HEK293 (cell line): ENCODE measurements at regions not wholly inside any gene's neighbourhood (a gene's known extent, or its start where the extent isn't known, plus 50 kb on each side); places are given as distances from the start of the nearest gene placed in this dataset.

ENCODE experiments used
- CTCF ChIA-PET: fragments of 350-600 bp; formaldehyde crosslinking; extraction: SDS; loops from one replicate; lab custom pipeline; 2021; ENCODE audit warnings: antibody characterized with exemption; lab: Yijun Ruan, JAX
- POLR2A ChIA-PET: fragments of 300-600 bp; formaldehyde crosslinking; extraction: SDS; loops from one replicate; lab custom pipeline; 2020; ENCODE audit warnings: antibody characterized with exemption, inconsistent platforms; lab: Yijun Ruan, JAX
- H3K27ac ChIP-seq: fragments of 200-500 bp; sonication (Bioruptor generic); 2 replicates; pipeline ENCODE4 v1.5.1; 2014; ENCODE audit warnings: low read depth, low read length, control low read depth, inconsistent platforms; ENCODE audit errors: extremely low read depth
- H3K36me3 ChIP-seq, 2 experiments: fragments of 200-500 bp in 1 of 2; sonication (Bioruptor generic) in 1 of 2; 1 replicate in 1 of 2; 2 replicates in 1 of 2; pipeline ENCODE4 v1.5.1; 2014 to 2017; ENCODE audit warnings: inconsistent platforms in 2 of 2, low read length in 2 of 2; ENCODE audit not compliant: control insufficient read depth in 2 of 2, insufficient read depth in 1 of 2
- H3K4me1 ChIP-seq: fragments of 200-500 bp; sonication (Bioruptor generic); 2 replicates; pipeline ENCODE4 v1.5.1; 2014; ENCODE audit warnings: mild to moderate bottlenecking, low read length, inconsistent platforms; ENCODE audit not compliant: control insufficient read depth, insufficient read depth
- H3K4me3 ChIP-seq: 2 replicates; pipeline ENCODE4 v1.5.1; 2011; ENCODE audit warnings: low read depth, mild to moderate bottlenecking, control low read depth, low read length, moderate library complexity
- H3K9me3 ChIP-seq: fragments of 200-500 bp; sonication (Bioruptor generic); 2 replicates; pipeline ENCODE4 v1.5.1; 2014; ENCODE audit warnings: low read depth, low read length, inconsistent platforms; ENCODE audit not compliant: control insufficient read depth, insufficient read depth
- BCL11A ChIP-seq: fragments of 450-650 bp; formaldehyde crosslinking; IDR thresholded peaks from 2 replicates; pipeline ENCODE4 v1.5.1; 2016; ENCODE audit warnings: low read depth, missing biosample characterization, missing genetic modification characterization
- ELK4 ChIP-seq: IDR thresholded peaks from 2 replicates; pipeline ENCODE4 v1.6.1; 2011; ENCODE audit warnings: mild to moderate bottlenecking, low read depth, low read length, borderline replicate concordance
- HOXC10 ChIP-seq: sonication (generic); formaldehyde crosslinking; IDR thresholded peaks from 2 replicates; pipeline ENCODE4 v1.8.1; 2023; ENCODE audit warnings: mild to moderate bottlenecking, missing genetic modification reagents
- KLF16 ChIP-seq: fragments of 450-650 bp; formaldehyde crosslinking; IDR thresholded peaks from 2 replicates; pipeline ENCODE4 v1.5.1; 2017; ENCODE audit warnings: missing biosample characterization, missing genetic modification characterization
- OSR2 ChIP-seq: fragments of 450-650 bp; formaldehyde crosslinking; IDR thresholded peaks from 2 replicates; pipeline ENCODE4 v1.5.1; 2016; ENCODE audit warnings: missing biosample characterization, missing genetic modification characterization
- PRDM6 ChIP-seq: fragments of 450-650 bp; formaldehyde crosslinking; IDR thresholded peaks from 2 replicates; pipeline ENCODE4 v1.5.1; 2017; ENCODE audit warnings: missing biosample characterization, missing genetic modification characterization
- RBAK ChIP-seq: fragments of 450-650 bp; formaldehyde crosslinking; IDR thresholded peaks from 2 replicates; pipeline ENCODE4 v1.5.1; 2016; ENCODE audit warnings: missing biosample characterization, missing genetic modification characterization
- SCRT2 ChIP-seq: fragments of 450-650 bp; formaldehyde crosslinking; IDR thresholded peaks from 2 replicates; pipeline ENCODE4 v1.5.1; 2016; ENCODE audit warnings: missing biosample characterization, missing genetic modification characterization
- SP7 ChIP-seq: fragments of 450-650 bp; formaldehyde crosslinking; IDR thresholded peaks from 2 replicates; pipeline ENCODE4 v1.5.1; 2016; ENCODE audit warnings: missing biosample characterization, missing genetic modification characterization
- ZBTB11 ChIP-seq: fragments of 450-650 bp; formaldehyde crosslinking; conservative IDR thresholded peaks from 2 replicates; pipeline ENCODE4 v1.5.1; 2016; ENCODE audit warnings: low read depth, missing biosample characterization, missing genetic modification characterization
- ZBTB21 ChIP-seq: fragments of 450-650 bp; formaldehyde crosslinking; IDR thresholded peaks from 2 replicates; pipeline ENCODE4 v1.5.1; 2017; ENCODE audit warnings: missing biosample characterization, missing genetic modification characterization
- ZBTB48 ChIP-seq: fragments of 450-650 bp; formaldehyde crosslinking; IDR thresholded peaks from 2 replicates; pipeline ENCODE4 v1.5.1; 2016; ENCODE audit warnings: missing biosample characterization, missing genetic modification characterization
- ZIC2 ChIP-seq: fragments of 450-650 bp; formaldehyde crosslinking; IDR thresholded peaks from 2 replicates; pipeline ENCODE4 v1.5.1; 2016; ENCODE audit warnings: missing biosample characterization, missing genetic modification characterization
- ZNF175 ChIP-seq: fragments of 450-650 bp; formaldehyde crosslinking; IDR thresholded peaks from 2 replicates; pipeline ENCODE4 v1.5.1; 2016; ENCODE audit warnings: missing biosample characterization, missing genetic modification characterization
- ZNF223 ChIP-seq: fragments of 450-650 bp; formaldehyde crosslinking; IDR thresholded peaks from 2 replicates; pipeline ENCODE4 v1.5.1; 2016; ENCODE audit warnings: missing biosample characterization, missing genetic modification characterization
- ZNF248 ChIP-seq: fragments of 450-650 bp; formaldehyde crosslinking; IDR thresholded peaks from 2 replicates; pipeline ENCODE4 v1.5.1; 2017; ENCODE audit warnings: missing biosample characterization, missing genetic modification characterization
- ZNF292 ChIP-seq: fragments of 450-650 bp; formaldehyde crosslinking; IDR thresholded peaks from 2 replicates; pipeline ENCODE4 v1.5.1; 2016; ENCODE audit warnings: low read depth, missing biosample characterization, missing genetic modification characterization, borderline replicate concordance
- ZNF302 ChIP-seq: fragments of 450-650 bp; formaldehyde crosslinking; IDR thresholded peaks from 2 replicates; pipeline ENCODE4 v1.5.1; 2016; ENCODE audit warnings: missing biosample characterization, missing genetic modification characterization, low read depth
- ZNF350 ChIP-seq: fragments of 450-650 bp; formaldehyde crosslinking; IDR thresholded peaks from 2 replicates; pipeline ENCODE4 v1.5.0; 2017; ENCODE audit warnings: missing biosample characterization, mild to moderate bottlenecking, missing genetic modification characterization
- ZNF473 ChIP-seq: fragments of 450-650 bp; formaldehyde crosslinking; IDR thresholded peaks from 2 replicates; pipeline ENCODE4 v1.5.1; 2017; ENCODE audit warnings: missing biosample characterization, missing genetic modification characterization
- ZNF521 ChIP-seq: fragments of 450-650 bp; formaldehyde crosslinking; IDR thresholded peaks from 2 replicates; pipeline ENCODE4 v1.5.1; 2017; ENCODE audit warnings: missing biosample characterization, mild to moderate bottlenecking, missing genetic modification characterization
- ZNF623 ChIP-seq: fragments of 450-650 bp; formaldehyde crosslinking; IDR thresholded peaks from 2 replicates; pipeline ENCODE4 v1.5.1; 2016; ENCODE audit warnings: missing biosample characterization, missing genetic modification characterization
- ZNF629 ChIP-seq: fragments of 450-650 bp; formaldehyde crosslinking; IDR thresholded peaks from 2 replicates; pipeline ENCODE4 v1.5.1; 2017; ENCODE audit warnings: missing biosample characterization, missing genetic modification characterization
- ZNF747 ChIP-seq: fragments of 450-650 bp; formaldehyde crosslinking; IDR thresholded peaks from 2 replicates; pipeline ENCODE4 v1.5.1; 2016; ENCODE audit warnings: missing biosample characterization, missing genetic modification characterization
- ZNF791 ChIP-seq: fragments of 450-650 bp; formaldehyde crosslinking; IDR thresholded peaks from 2 replicates; pipeline ENCODE4 v1.5.1; 2016; ENCODE audit warnings: missing biosample characterization, missing genetic modification characterization

- TF ChIP-seq PRDM6 (tag by site-specific recombination) = no peak
- TF ChIP-seq OSR2 (tag by site-specific recombination) = no peak
- TF ChIP-seq ZNF623 (tag by site-specific recombination) = no peak
- no peak for TF ChIP-seq RBAK (tag by site-specific recombination)
- no peak for TF ChIP-seq ZNF473
- no peak for TF ChIP-seq ZBTB11 (tag by site-specific recombination)
- TF ChIP-seq ZNF521 (tag by site-specific recombination) = no peak
- TF ChIP-seq SCRT2 (tag by site-specific recombination) = no peak
Observed at GRCh38 chr18:67957684-67958083, 441.2 kb upstream of the DSEL start (continued).

GRCh38 chr18:67954594-67954993 lies 438.1 kb upstream of the DSEL start:
- Histone ChIP-seq H3K36me3 (no peaks in the 10 kb centered on the region), H3K9me3 (no peaks in the 10 kb centered on the region), H3K4me1 (no peaks in the 10 kb centered on the region), H3K27ac (no peak overlapping the region), H3K4me3 (no peak overlapping the region)
- TF ChIP-seq HOXC10 (CRISPR knock-in tag) = no peak
- TF ChIP-seq KLF16 = no peak
- TF ChIP-seq ZNF248 (tag by site-specific recombination) = no peak
- TF ChIP-seq ZBTB21 = no peak
- TF ChIP-seq BCL11A (tag by site-specific recombination) = no peak
- TF ChIP-seq ZNF629 (tag by site-specific recombination) = no peak
- no peak for TF ChIP-seq SP7 (tag by site-specific recombination)
- no peak for TF ChIP-seq ZNF350
- TF ChIP-seq ZBTB48 (tag by site-specific recombination) = no peak
- TF ChIP-seq ZNF223 (tag by site-specific recombination) = no peak
- TF ChIP-seq OSR2 (tag by site-specific recombination) = no peak
- TF ChIP-seq ZIC2 (tag by site-specific recombination) = no peak
- no peak for TF ChIP-seq ZNF175
- TF ChIP-seq ZNF747 (tag by site-specific recombination) = no peak
- no peak for TF ChIP-seq ZNF791
- TF ChIP-seq ZNF302 (tag by site-specific recombination) = no peak
- TF ChIP-seq ZNF292 (tag by site-specific recombination) = no peak
- TF ChIP-seq ELK4 = no peak
- CTCF ChIA-PET = no interaction called here
- POLR2A ChIA-PET = no interaction called here
